ENCODE measurements at regions not wholly inside any gene's neighbourhood (a gene's known extent, or its start where the extent isn't known, plus 50 kb on each side); places are given as distances from the start of the nearest gene placed in this dataset.
A peak's percentile ranks its signal among the peaks of the same experiment; 100 is the strongest.

- DNase-seq, result no peak
Observed at GRCh38 chr10:62919776-62920175, 103.6 kb upstream of the EGR2 start.

GRCh38 chr10:62917475-62918238, 101.5 kb upstream of the EGR2 start:
- DNase-seq, result no peak

GRCh38 chr10:62916141-62916603, 100.0 kb upstream of the EGR2 start:
- no peak for DNase-seq

- DNase-seq, result no peak
Observed at GRCh38 chr10:62915158-62915557, 99.0 kb upstream of the EGR2 start.

- DNase-seq, result no peak
Observed at GRCh38 chr10:62912086-62912485, 95.9 kb upstream of the EGR2 start.

GRCh38 chr10:62911210-62911963, 95.2 kb upstream of the EGR2 start:
- DNase-seq, result no peak

GRCh38 chr10:62907470-62908212, 91.5 kb upstream of the EGR2 start:
- no peak for DNase-seq

GRCh38 chr10:62904281-62904875, 88.2 kb upstream of the EGR2 start:
- DNase-seq, result no peak

- DNase-seq, result no peak
Observed at GRCh38 chr10:62903828-62904227, 87.7 kb upstream of the EGR2 start.

- no peak for DNase-seq
Observed at GRCh38 chr10:62900829-62901571, 84.8 kb upstream of the EGR2 start.

GRCh38 chr10:62899311-62899710, 83.1 kb upstream of the EGR2 start:
- DNase-seq, result no peak

GRCh38 chr10:62895063-62895462, 78.9 kb upstream of the EGR2 start:
- no peak for DNase-seq

- no peak for DNase-seq
Observed at GRCh38 chr10:62894156-62894555, 78.0 kb upstream of the EGR2 start.

- no peak for DNase-seq
Observed at GRCh38 chr10:62893036-62893435, 76.9 kb upstream of the EGR2 start.

GRCh38 chr10:62890395-62890794, 74.2 kb upstream of the EGR2 start:
- DNase-seq, result no peak

- no peak for DNase-seq
Observed at GRCh38 chr10:62887642-62888041, 71.5 kb upstream of the EGR2 start.

GRCh38 chr10:62885684-62886461, 69.7 kb upstream of the EGR2 start:
- DNase-seq, result no peak

GRCh38 chr10:62880162-62880561, 64.0 kb upstream of the EGR2 start:
- DNase-seq, result no peak

- peak; percentile 16 for DNase-seq
Observed at GRCh38 chr10:62873866-62874265, 57.7 kb upstream of the EGR2 start.

- peak; percentile 15 for DNase-seq
Observed at GRCh38 chr10:62870866-62871265, 54.7 kb upstream of the EGR2 start.

- no peak for DNase-seq
Observed at GRCh38 chr10:62869958-62870357, 53.8 kb upstream of the EGR2 start.

GRCh38 chr10:62866941-62867340, 50.8 kb upstream of the EGR2 start:
- no peak for DNase-seq
